Spleen (tissue), 7 donors: ENCODE measurements at regions not wholly inside any gene's neighbourhood (a gene's known extent, or its start where the extent isn't known, plus 50 kb on each side); places are given as distances from the start of the nearest gene placed in this dataset.

Experiments used
- CTCF ChIP-seq, 11 experiments: fragments of 200-600 bp in 7 of 11; fragments of 450-650 bp in 4 of 11; sonication (generic) in 4 of 11; IDR thresholded peaks in 8 of 11; conservative IDR thresholded peaks in 3 of 11; 1 replicate in 7 of 11; 2 replicates in 4 of 11; pipeline versions ENCODE4 v1.4.0 to v1.8.0; 2016 to 2021; ENCODE audit warnings: antibody characterized with exemption in 11 of 11, inconsistent platforms in 4 of 11, mild to moderate bottlenecking in 1 of 11
- POLR2A ChIP-seq, 3 donors: fragments of 450-650 bp; IDR thresholded peaks; one replicate each; pipeline ENCODE4 v1.5.1; 2017; ENCODE audit warnings: antibody characterized with exemption in 3 of 3, mild to moderate bottlenecking in 1 of 3
- donor health status: DM: no; HTN: no; CAD: no; lungs with moderate emphysema.
- donor health status: DM: no; HTN: no; CAD: no.
- donor health status: DM: no; HTN: no; CAD: no.

- no peak for TF ChIP-seq CTCF (IDR thresholded peaks at IDR 0.05 in 8 of 11, conservative IDR thresholded peaks at IDR 0.05 in 3 of 11)
- no peak for TF ChIP-seq POLR2A (IDR thresholded peaks at IDR 0.05)
Measured at GRCh38 chr1:218112862-218113261, 172.2 kb upstream of the RRP15 start.
